K562 (cell line): ENCODE measurements at regions not wholly inside any gene's neighbourhood (a gene's known extent, or its start where the extent isn't known, plus 50 kb on each side); places are given as distances from the start of the nearest gene placed in this dataset.

Experiments used
- ATAC-seq: fragments of 200-7000 bp; cut with Tn5 transposase; 3 replicates; pipeline ENCODE4 v1.9.1; 2020; ENCODE audit warnings: moderate library complexity
- BruUV-seq: library from RNA; stranded (reverse); fragments of 400-500 nt; replicated peaks from 2 replicates; lab custom pipeline; 2021; lab: Mats Ljungman, UMichigan
- CTCF ChIA-PET: fragments of 300-600 bp; formaldehyde crosslinking; extraction: SDS; loops from one replicate; lab custom pipeline; 2021; ENCODE audit warnings: low intra/inter-chr PET ratio; lab: Yijun Ruan, JAX
- POLR2A ChIA-PET: fragments of 300-600, 350-650 bp; sonication (Branson Sonifier 250); formaldehyde crosslinking; extraction: SDS; loops from one replicate; lab custom pipeline; 2021; ENCODE audit warnings: antibody characterized with exemption, inconsistent platforms; lab: Yijun Ruan, JAX
- DNase-seq, 4 experiments: peaks; one replicate each; pipeline versions ENCODE4 v3.0.0 to v3.0.0-alpha.2; 2011 to 2018; ENCODE audit warnings: low spot score in 3 of 4, mixed read lengths in 3 of 4; ENCODE audit errors: extremely low read depth in 1 of 4
- FAIRE-seq: peaks from 2 replicates; lab custom pipeline; 2011; peaks lifted over from hg19 to GRCh38; lab: Jason Lieb, UNC
- H2AFZ ChIP-seq: 2 replicates; pipeline ENCODE4 v1.6.0; 2011; ENCODE audit warnings: low read depth, low read length, control low read depth, inconsistent platforms
- H3K27ac ChIP-seq: fragments of 200-600 bp; 3 replicates; pipeline ENCODE4 v1.8.0; 2011; ENCODE audit warnings: low read depth, mild to moderate bottlenecking, control low read depth, inconsistent platforms, low read length, moderate library complexity, mixed read lengths; ENCODE audit errors: extremely low read depth
- H3K27me3 ChIP-seq, 2 experiments: fragments of 300-600 bp in 1 of 2; 2 replicates in 1 of 2; 3 replicates in 1 of 2; pipeline versions ENCODE4 v1.6.0 to v1.8.0; 2011; ENCODE audit warnings: inconsistent platforms in 2 of 2, low read length in 2 of 2, mild to moderate bottlenecking in 1 of 2, mixed read lengths in 1 of 2, moderate library complexity in 1 of 2; ENCODE audit not compliant: control insufficient read depth in 2 of 2, insufficient read depth in 2 of 2
- H3K36me3 ChIP-seq: fragments of 300-600 bp; 3 replicates; pipeline ENCODE4 v1.8.0; 2011; ENCODE audit warnings: mild to moderate bottlenecking, low read length, inconsistent platforms; ENCODE audit not compliant: control insufficient read depth, insufficient read depth
- H3K4me1 ChIP-seq, 2 experiments: fragments of 200-600 bp in 1 of 2; replicated peaks in 1 of 2; 2 replicates in 1 of 2; 3 replicates in 1 of 2; pipeline versions ENCODE4 v1.5.1 to v1.8.0; 2011; ENCODE audit warnings: inconsistent platforms in 2 of 2, low read length in 2 of 2, mild to moderate bottlenecking in 1 of 2, mixed read lengths in 1 of 2, moderate library complexity in 1 of 2; ENCODE audit not compliant: control insufficient read depth in 2 of 2, insufficient read depth in 2 of 2
- H3K4me2 ChIP-seq: 2 replicates; pipeline ENCODE4 v1.6.1; 2011; ENCODE audit warnings: low read length, control low read depth, inconsistent platforms, mixed read lengths; ENCODE audit not compliant: insufficient read depth
- H3K4me3 ChIP-seq: fragments of 200-600 bp; sonication (generic), shearing (Covaris generic); 2 replicates; pipeline ENCODE4 v1.5.1; 2016; ENCODE audit warnings: control low read depth, inconsistent platforms
- H3K79me2 ChIP-seq: fragments of 200-600 bp; 3 replicates; pipeline ENCODE4 v1.8.0; 2011; ENCODE audit warnings: low read length, inconsistent platforms; ENCODE audit not compliant: control insufficient read depth, insufficient read depth
- H3K9ac ChIP-seq, 2 experiments: 2 replicates each; pipeline versions ENCODE4 v1.6.0 to v1.6.1; 2011; ENCODE audit warnings: low read depth in 2 of 2, low read length in 2 of 2, control low read depth in 1 of 2, inconsistent platforms in 1 of 2, mild to moderate bottlenecking in 1 of 2, mixed read lengths in 1 of 2; ENCODE audit not compliant: insufficient read depth in 1 of 2
- H3K9me1 ChIP-seq: one replicate; pipeline ENCODE4 v1.6.0; 2011; ENCODE audit warnings: inconsistent platforms, mild to moderate bottlenecking, low read length, moderate library complexity; ENCODE audit not compliant: control insufficient read depth, insufficient read depth
- H3K9me3 ChIP-seq: replicated peaks from 2 replicates; pipeline ENCODE4 v1.5.1; 2011; ENCODE audit warnings: low read depth, low read length, inconsistent platforms; ENCODE audit not compliant: control insufficient read depth, insufficient read depth
- H4K20me1 ChIP-seq: replicated peaks from 2 replicates; pipeline ENCODE4 v1.6.1; 2011; ENCODE audit warnings: low read length, inconsistent platforms, mixed read lengths; ENCODE audit not compliant: control insufficient read depth, insufficient read depth
- BDP1 ChIP-seq: IDR thresholded peaks from 3 replicates; pipeline ENCODE4 v1.6.1; 2011; ENCODE audit not compliant: insufficient read length, insufficient read depth
- CLOCK ChIP-seq: fragments of 250-450 bp; sonication (Bioruptor Pico); IDR thresholded peaks from 2 replicates; pipeline ENCODE4 v1.4.0; 2020; ENCODE audit warnings: mild to moderate bottlenecking, moderate library complexity, borderline replicate concordance
- HEY1 ChIP-seq: fragments of 250-450 bp; sonication (Bioruptor Pico); IDR thresholded peaks from 2 replicates; pipeline ENCODE4 v1.5.0; 2020; ENCODE audit warnings: mild to moderate bottlenecking, moderate library complexity, borderline replicate concordance
- HOMEZ ChIP-seq: fragments of 250-450 bp; sonication (Bioruptor Pico); IDR thresholded peaks from 2 replicates; pipeline ENCODE4 v1.4.0; 2020; ENCODE audit warnings: mild to moderate bottlenecking, moderate library complexity
- MYC ChIP-seq, 2 experiments: fragments of 250-450 bp in 1 of 2; sonication (Bioruptor Pico) in 1 of 2; IDR thresholded peaks; 2 replicates each; pipeline versions ENCODE4 v1.5.1 to v1.6.1; 2012 to 2021; ENCODE audit warnings: low read depth in 2 of 2, borderline replicate concordance in 1 of 2, improper control_type of control experiment in 1 of 2, low read length in 1 of 2, mild to moderate bottlenecking in 1 of 2, moderate library complexity in 1 of 2
- RREB1 ChIP-seq: fragments of 250-450 bp; sonication (Bioruptor Pico); IDR thresholded peaks from 2 replicates; pipeline ENCODE4 v1.4.0; 2020
- SP1 ChIP-seq: sonication (generic); formaldehyde crosslinking; IDR thresholded peaks from 2 replicates; pipeline ENCODE4 v1.8.1; 2022; ENCODE audit warnings: mild to moderate bottlenecking, missing genetic modification reagents
- TAF7 ChIP-seq: fragments of 450-650 bp; IDR thresholded peaks from 2 replicates; pipeline ENCODE4 v1.6.1; 2016; ENCODE audit warnings: missing genetic modification characterization, missing compliant biosample characterization
- WGBS: fragments of 100-300 bp; shearing (Covaris generic); methylation state at CpG from one replicate; pipeline ENCODE4 v1.1.6; 2016; ENCODE audit warnings: low coverage, mixed read lengths; ENCODE audit not compliant: insufficient coverage; ENCODE audit errors: missing lambda C conversion rate; 5-methylcytosine and 5-hydroxymethylcytosine counted together
- in situ Hi-C: fragments of 300-500 bp; cut with MboI; formaldehyde crosslinking; loops from 4 replicates; pipeline ENCODE4 v1.15.0; 2018; ENCODE audit warnings: inconsistent platforms, mixed read lengths
- intact Hi-C: fragments of 100-400 bp; cut with micrococcal nuclease; formaldehyde crosslinking; loops from 2 replicates; pipeline ENCODE4 v1.14.2; 2022

- Histone ChIP-seq H3K9ac (no peak overlapping the region), H3K9me3 (no peaks in the 10 kb centered on the region; the same call in 1 of the 2 replicates), H3K9me1 (no peaks in the 10 kb centered on the region), H3K4me3 (no peak overlapping the region), H3K36me3 (no peaks in the 10 kb centered on the region), H3K4me2 (no peak overlapping the region), H2AFZ (no peak overlapping the region), H3K27me3 (no peaks in the 10 kb centered on the region), H3K79me2 (no peaks in the 10 kb centered on the region), H3K4me1 (no peaks in the 10 kb centered on the region), H3K27ac (no peak overlapping the region), H4K20me1 (no peaks in the 10 kb centered on the region; the same call in 1 of the 2 replicates)
- intact Hi-C loops (no loop called here), in situ Hi-C loops (no loop called here)
- DNase-seq (no peak), ATAC-seq (no peak), FAIRE-seq (no peak)
- 0% methylated on average over 2 of the region's 2 CpGs for WGBS
- ChIA-PET POLR2A (no interaction called here), CTCF (no interaction called here)
- no TSS peak for BruUV-seq
- no peak for TF ChIP-seq RREB1 (CRISPR knock-in tag)
- TF ChIP-seq HEY1 (CRISPR knock-in tag): no peak
- no peak for TF ChIP-seq CLOCK
- no peak for TF ChIP-seq MYC (IDR thresholded peaks at IDR 0.05; ENCODE audit: low read depth, low read length)
- TF ChIP-seq MYC (CRISPR knock-in tag; IDR thresholded peaks at IDR 0.05; ENCODE audit: borderline replicate concordance, low read depth): no peak
- no peak for TF ChIP-seq HOMEZ
- no peak for TF ChIP-seq TAF7 (tag)
- no peak for TF ChIP-seq BDP1
- TF ChIP-seq SP1 (CRISPR knock-in tag): no peak
Observed at GRCh38 chr2:103859238-103859637, 994.7 kb upstream of the POU3F3 start.
